H1 (cell line): ENCODE measurements at regions not wholly inside any gene's neighbourhood (a gene's known extent, or its start where the extent isn't known, plus 50 kb on each side); places are given as distances from the start of the nearest gene placed in this dataset.

Source experiments
- CTCF ChIA-PET: fragments of 300-600 bp; sonication (Branson Sonifier 250); formaldehyde crosslinking; loops from one replicate; lab custom pipeline; 2021; ENCODE audit not compliant: partially characterized antibody; lab: Charles Lee
- POLR2A ChIA-PET: fragments of 300-600 bp; sonication (Branson Sonifier 250); formaldehyde crosslinking; loops from one replicate; lab custom pipeline; 2021; ENCODE audit warnings: inconsistent platforms; ENCODE audit not compliant: partially characterized antibody; lab: Charles Lee
- DNase-seq, 2 experiments: peaks; one replicate each; pipeline versions ENCODE4 v3.0.0 to v3.0.0-alpha.2; 2010 to 2022; ENCODE audit warnings: low spot score in 2 of 2, low read depth in 1 of 2, mixed read lengths in 1 of 2
- FAIRE-seq: peaks from 2 replicates; lab custom pipeline; 2011; peaks lifted over from hg19 to GRCh38; lab: Jason Lieb, UNC
- H2AFZ ChIP-seq: 2 replicates; pipeline ENCODE4 v1.8.1; 2012; ENCODE audit warnings: low read length, inconsistent platforms
- H2AK5ac ChIP-seq: 2 replicates; pipeline ENCODE4 v1.6.1; 2013; ENCODE audit warnings: low read depth, low read length
- H2BK120ac ChIP-seq: replicated peaks from 2 replicates; pipeline ENCODE3; 2013; ENCODE audit warnings: low read depth, low read length, inconsistent platforms
- H2BK12ac ChIP-seq: 2 replicates; pipeline ENCODE4 v1.6.1; 2013; ENCODE audit warnings: low read depth, low read length
- H2BK15ac ChIP-seq: 2 replicates; pipeline ENCODE4 v1.6.1; 2013; ENCODE audit warnings: low read length
- H2BK20ac ChIP-seq: 2 replicates; pipeline ENCODE4 v1.6.1; 2013; ENCODE audit warnings: low read length
- H2BK5ac ChIP-seq: 2 replicates; pipeline ENCODE4 v1.6.1; 2013; ENCODE audit warnings: low read depth, low read length
- H3K14ac ChIP-seq: 2 replicates; pipeline ENCODE4 v1.6.1; 2013; ENCODE audit warnings: inconsistent platforms; ENCODE audit not compliant: insufficient read length
- H3K18ac ChIP-seq: 2 replicates; pipeline ENCODE4 v1.6.1; 2013; ENCODE audit warnings: low read length; ENCODE audit errors: extremely low read depth
- H3K23ac ChIP-seq: 2 replicates; pipeline ENCODE4 v1.6.1; 2013; ENCODE audit warnings: inconsistent platforms; ENCODE audit not compliant: insufficient read length
- H3K23me2 ChIP-seq: 2 replicates; pipeline ENCODE4 v1.6.1; 2013; ENCODE audit warnings: low read depth, low read length
- H3K27ac ChIP-seq: 2 replicates; pipeline ENCODE4 v1.6.1; 2011; ENCODE audit warnings: low read depth, low read length, inconsistent platforms
- H3K27me3 ChIP-seq, 4 experiments: replicated peaks in 1 of 4; 1 replicate in 1 of 4; 2 replicates in 3 of 4; pipeline versions ENCODE4 v1.6.1 to v1.8.1; 2011 to 2013; ENCODE audit warnings: low read length in 3 of 4, mild to moderate bottlenecking in 3 of 4, inconsistent platforms in 2 of 4, mixed read lengths in 2 of 4, moderate library complexity in 1 of 4; ENCODE audit not compliant: control insufficient read depth in 3 of 4, insufficient read depth in 3 of 4; ENCODE audit errors: extremely low read depth in 1 of 4
- H3K36me3 ChIP-seq, 4 experiments: 2 replicates each; pipeline versions ENCODE4 v1.6.1 to v1.8.1; 2011 to 2013; ENCODE audit warnings: mild to moderate bottlenecking in 4 of 4, low read length in 3 of 4, moderate library complexity in 2 of 4, control low read depth in 1 of 4, inconsistent platforms in 1 of 4; ENCODE audit not compliant: insufficient read depth in 4 of 4, control insufficient read depth in 2 of 4
- H3K4ac ChIP-seq: replicated peaks from 2 replicates; pipeline ENCODE3; 2013; ENCODE audit warnings: low read length, low read depth, mixed read lengths, inconsistent platforms; ENCODE audit not compliant: insufficient read length
- H3K4me1 ChIP-seq, 4 experiments: replicated peaks in 1 of 4; 1 replicate in 1 of 4; 2 replicates in 3 of 4; pipeline versions ENCODE4 v1.6.1 to v1.8.1; 2011 to 2013; ENCODE audit warnings: low read length in 3 of 4, inconsistent platforms in 2 of 4, mixed read lengths in 1 of 4; ENCODE audit not compliant: insufficient read depth in 4 of 4, control insufficient read depth in 3 of 4
- H3K4me2 ChIP-seq, 2 experiments: 2 replicates each; pipeline versions ENCODE4 v1.6.1 to v1.8.1; 2011 to 2013; ENCODE audit warnings: low read depth in 2 of 2, low read length in 2 of 2, control low read depth in 1 of 2, inconsistent platforms in 1 of 2, mild to moderate bottlenecking in 1 of 2; ENCODE audit not compliant: insufficient read depth in 1 of 2
- H3K4me3 ChIP-seq, 4 experiments: fragments of 200-600, 300-600 bp in 1 of 4; sonication (generic), shearing (Covaris generic), sonication (Bioruptor Twin) in 1 of 4; 2 replicates each; pipeline versions ENCODE4 v1.5.1 to v1.8.1; 2011 to 2016; ENCODE audit warnings: low read length in 4 of 4, low read depth in 3 of 4, control low read depth in 2 of 4, inconsistent platforms in 2 of 4, mild to moderate bottlenecking in 2 of 4, mixed read lengths in 1 of 4, moderate library complexity in 1 of 4; ENCODE audit not compliant: insufficient read depth in 2 of 4; ENCODE audit errors: extremely low read depth in 1 of 4
- H3K56ac ChIP-seq: replicated peaks from 2 replicates; pipeline ENCODE3; 2013; ENCODE audit warnings: low read depth, mild to moderate bottlenecking, mixed read lengths, low read length, inconsistent platforms; ENCODE audit not compliant: insufficient read length
- H3K79me1 ChIP-seq: 2 replicates; pipeline ENCODE4 v1.6.1; 2013; ENCODE audit warnings: low read depth, low read length, control low read depth
- H3K79me2 ChIP-seq, 2 experiments: 2 replicates each; pipeline versions ENCODE4 v1.6.1 to v1.8.1; 2012 to 2013; ENCODE audit warnings: low read length in 2 of 2, mild to moderate bottlenecking in 2 of 2, inconsistent platforms in 1 of 2; ENCODE audit not compliant: insufficient read depth in 2 of 2, control insufficient read depth in 1 of 2
- H3K9ac ChIP-seq, 4 experiments: replicated peaks in 1 of 4; 1 replicate in 1 of 4; 2 replicates in 3 of 4; pipeline versions ENCODE4 v1.6.1 to v1.8.1; 2011 to 2013; ENCODE audit warnings: low read depth in 3 of 4, low read length in 3 of 4, control low read depth in 2 of 4, mild to moderate bottlenecking in 2 of 4, moderate library complexity in 2 of 4, inconsistent platforms in 1 of 4; ENCODE audit errors: extremely low read depth in 1 of 4
- H3K9me3 ChIP-seq, 2 experiments: 2 replicates each; pipeline versions ENCODE4 v1.6.1 to v1.8.1; 2012 to 2013; ENCODE audit warnings: mild to moderate bottlenecking in 2 of 2, moderate library complexity in 2 of 2, control low read depth in 1 of 2, inconsistent platforms in 1 of 2, low read depth in 1 of 2, low read length in 1 of 2, mixed read lengths in 1 of 2; ENCODE audit not compliant: insufficient read depth in 2 of 2
- H4K20me1 ChIP-seq, 2 experiments: replicated peaks in 1 of 2; 2 replicates each; pipeline versions ENCODE3 to v1.8.1; 2011 to 2013; ENCODE audit warnings: inconsistent platforms in 2 of 2, low read length in 2 of 2, mild to moderate bottlenecking in 1 of 2; ENCODE audit not compliant: insufficient read depth in 2 of 2, control insufficient read depth in 1 of 2
- H4K5ac ChIP-seq: 2 replicates; pipeline ENCODE4 v1.6.1; 2013; ENCODE audit warnings: low read length, low read depth, mixed read lengths, inconsistent platforms; ENCODE audit not compliant: insufficient read length
- H4K8ac ChIP-seq: 2 replicates; pipeline ENCODE4 v1.8.0; 2013; ENCODE audit warnings: mild to moderate bottlenecking, moderate library complexity, low read length, inconsistent platforms; ENCODE audit not compliant: insufficient read depth; ENCODE audit errors: extremely low read depth
- H4K91ac ChIP-seq: replicated peaks from 2 replicates; pipeline ENCODE3; 2013; ENCODE audit warnings: low read length, mixed read lengths, inconsistent platforms; ENCODE audit not compliant: insufficient read length
- ASH2L ChIP-seq: fragments of 200-600, 300-600 bp; sonication (generic); IDR thresholded peaks from one replicate; pipeline ENCODE4 v1.7.1; 2017; ENCODE audit warnings: low read length
- CBX8 ChIP-seq: fragments of 300-800, 300-1000 bp; sonication (generic); IDR thresholded peaks from 2 replicates; pipeline ENCODE4 v1.7.1; 2016; ENCODE audit warnings: low read depth, low read length, borderline replicate concordance
- CEBPB ChIP-seq: IDR thresholded peaks from 2 replicates; pipeline ENCODE4 v1.6.1; 2012; ENCODE audit warnings: low read depth, low read length
- EZH2 ChIP-seq: fragments of 200-600 bp; sonication (generic); IDR thresholded peaks from 2 replicates; pipeline ENCODE4 v1.7.1; 2012; ENCODE audit warnings: low read depth, mild to moderate bottlenecking, moderate library complexity, low read length, inconsistent platforms; ENCODE audit not compliant: severe bottlenecking
- HDAC2 ChIP-seq, 2 experiments: fragments of 300-600 bp in 1 of 2; sonication (generic) in 1 of 2; IDR thresholded peaks; 2 replicates each; pipeline ENCODE4 v1.6.1; 2011 to 2012; ENCODE audit warnings: low read depth in 2 of 2, low read length in 2 of 2, mild to moderate bottlenecking in 2 of 2, moderate library complexity in 2 of 2, borderline replicate concordance in 1 of 2, inconsistent platforms in 1 of 2
- KDM1A ChIP-seq: fragments of 200-600, 300-600 bp; sonication (generic); IDR thresholded peaks from 2 replicates; pipeline ENCODE4 v1.7.1; 2016; ENCODE audit warnings: mild to moderate bottlenecking, low read length, borderline replicate concordance
- MAFK ChIP-seq: IDR thresholded peaks from 2 replicates; pipeline ENCODE4 v1.6.1; 2012; ENCODE audit warnings: low read depth, mild to moderate bottlenecking, improper control_type of control experiment, low read length
- RAD21 ChIP-seq, 2 experiments: IDR thresholded peaks in 1 of 2; conservative IDR thresholded peaks in 1 of 2; 2 replicates each; pipeline ENCODE4 v1.6.1; 2011; ENCODE audit warnings: low read depth in 2 of 2, low read length in 2 of 2, improper control_type of control experiment in 1 of 2, inconsistent platforms in 1 of 2, mild to moderate bottlenecking in 1 of 2, moderate library complexity in 1 of 2
- SIRT6 ChIP-seq: IDR thresholded peaks from one replicate; pipeline ENCODE4 v1.7.1; 2012; ENCODE audit warnings: low read length, inconsistent platforms
- TAF7 ChIP-seq: optimal IDR thresholded peaks from 2 replicates; pipeline ENCODE3; 2011; ENCODE audit warnings: low read depth, mild to moderate bottlenecking, inconsistent platforms, low read length, moderate library complexity, borderline replicate concordance
- TBP ChIP-seq: IDR thresholded peaks from 2 replicates; pipeline ENCODE4 v1.6.1; 2011; ENCODE audit warnings: low read depth, low read length, improper control_type of control experiment
- WGBS, 2 experiments: shearing (Covaris generic) in 1 of 2; methylation state at CpG; one replicate each; pipeline versions ENCODE4 v1.1.6 to v1.1.7; 2013 to 2015; ENCODE audit warnings: low lambda C conversion rate in 2 of 2, mixed read lengths in 2 of 2, inconsistent platforms in 1 of 2, low coverage in 1 of 2, missing lambda C conversion rate in 1 of 2; ENCODE audit not compliant: insufficient replicate concordance in 2 of 2, insufficient coverage in 1 of 2, insufficient read length in 1 of 2; ENCODE audit errors: extremely low coverage in 1 of 2, missing lambda C conversion rate in 1 of 2; 5-methylcytosine and 5-hydroxymethylcytosine counted together
- TF ChIP-seq, protein P1 (sequence below), 3 experiments: IDR thresholded peaks; 1 replicate in 2 of 3; 2 replicates in 1 of 3; pipeline versions ENCODE4 v1.5.1 to v1.6.1; 2011; ENCODE audit warnings: low read length in 3 of 3, mild to moderate bottlenecking in 3 of 3, inconsistent platforms in 2 of 3, low read depth in 1 of 3, moderate library complexity in 1 of 3; ENCODE audit not compliant: insufficient read depth in 1 of 3; ENCODE audit errors: control extremely low read depth in 1 of 3

- Histone ChIP-seq H3K79me1 (no peaks in the 10 kb centered on the region), H3K4me2 (no peak overlapping the region), H2BK5ac (no peak overlapping the region), H2BK12ac (no peak overlapping the region), H3K23ac (no peak overlapping the region), H2AFZ (no peak overlapping the region), H3K18ac (no peak overlapping the region), H3K23me2 (no peaks in the 10 kb centered on the region), H2AK5ac (no peak overlapping the region), H4K8ac (no peak overlapping the region), H3K4me3 (no peak overlapping the region), H3K56ac (no peak overlapping the region), H3K36me3 (no peaks in the 10 kb centered on the region), H3K79me2 (no peaks in the 10 kb centered on the region), H3K9ac (no peak overlapping the region), H3K4me1 (no peaks in the 10 kb centered on the region), H4K5ac (no peak overlapping the region), H2BK20ac (no peak overlapping the region), H2BK120ac (no peak overlapping the region), H3K27me3 (no peaks in the 10 kb centered on the region), H4K91ac (no peak overlapping the region), H4K20me1 (no peaks in the 10 kb centered on the region), H3K27ac (no peak overlapping the region), H3K4ac (no peak overlapping the region), H3K9me3 (no peaks in the 10 kb centered on the region; a peak in 1 of 4 replicates), H3K14ac (no peak overlapping the region), H2BK15ac (no peak overlapping the region)
- ChIA-PET POLR2A (no interaction called here), CTCF (no interaction called here)
- DNase-seq (no peak), FAIRE-seq (no peak)
- 93% methylated on average over 4 of the region's 4 CpGs; no CpG with 5 or more reads in 1 of the 2 experiments for WGBS, 2 experiments
- TF ChIP-seq TAF7 (no peak), HDAC2 (IDR thresholded peaks at IDR 0.05; ENCODE audit: borderline replicate concordance in 1 of 2, low read depth in 2 of 2, low read length in 2 of 2) (no peak), SIRT6 (no peak), MAFK (no peak), CBX8 (no peak), CEBPB (no peak), KDM1A (no peak), RAD21 (IDR thresholded peaks at IDR 0.05 in 1 of 2, conservative IDR thresholded peaks at IDR 0.05 in 1 of 2; ENCODE audit: low read depth in 2 of 2, low read length in 2 of 2) (no peak), ASH2L (no peak), TBP (no peak), EZH2 (no peak)
- TF ChIP-seq, protein P1, sequence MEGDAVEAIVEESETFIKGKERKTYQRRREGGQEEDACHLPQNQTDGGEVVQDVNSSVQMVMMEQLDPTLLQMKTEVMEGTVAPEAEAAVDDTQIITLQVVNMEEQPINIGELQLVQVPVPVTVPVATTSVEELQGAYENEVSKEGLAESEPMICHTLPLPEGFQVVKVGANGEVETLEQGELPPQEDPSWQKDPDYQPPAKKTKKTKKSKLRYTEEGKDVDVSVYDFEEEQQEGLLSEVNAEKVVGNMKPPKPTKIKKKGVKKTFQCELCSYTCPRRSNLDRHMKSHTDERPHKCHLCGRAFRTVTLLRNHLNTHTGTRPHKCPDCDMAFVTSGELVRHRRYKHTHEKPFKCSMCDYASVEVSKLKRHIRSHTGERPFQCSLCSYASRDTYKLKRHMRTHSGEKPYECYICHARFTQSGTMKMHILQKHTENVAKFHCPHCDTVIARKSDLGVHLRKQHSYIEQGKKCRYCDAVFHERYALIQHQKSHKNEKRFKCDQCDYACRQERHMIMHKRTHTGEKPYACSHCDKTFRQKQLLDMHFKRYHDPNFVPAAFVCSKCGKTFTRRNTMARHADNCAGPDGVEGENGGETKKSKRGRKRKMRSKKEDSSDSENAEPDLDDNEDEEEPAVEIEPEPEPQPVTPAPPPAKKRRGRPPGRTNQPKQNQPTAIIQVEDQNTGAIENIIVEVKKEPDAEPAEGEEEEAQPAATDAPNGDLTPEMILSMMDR (IDR thresholded peaks at IDR 0.05; ENCODE audit: control extremely low read depth in 1 of 3, insufficient read depth in 1 of 3, low read depth in 1 of 3, low read length in 3 of 3), result no peak
Observed at GRCh38 chr4:91851456-91851855, 452.3 kb upstream of the GRID2 start.
